ENCODE measurements at regions not wholly inside any gene's neighbourhood (a gene's known extent, or its start where the extent isn't known, plus 50 kb on each side); places are given as distances from the start of the nearest gene placed in this dataset.

- TF ChIP-seq RAD21 (IDR thresholded peaks at IDR 0.05 in 1 of 2, conservative IDR thresholded peaks at IDR 0.05 in 1 of 2; ENCODE audit: low read depth in 2 of 2, low read length in 2 of 2) (no peak), SUZ12 (IDR thresholded peaks at IDR 0.05; ENCODE audit: low read length) (no peak)
Measured at GRCh38 chr5:173434270-173434669, 106.1 kb upstream of the STC2 start (continued).

All from H1 (cell line).